Hepatocyte (in vitro differentiated cells): ENCODE measurements at regions not wholly inside any gene's neighbourhood (a gene's known extent, or its start where the extent isn't known, plus 50 kb on each side); places are given as distances from the start of the nearest gene placed in this dataset.

Experiments used
- DNase-seq: peaks from one replicate; pipeline ENCODE4 v3.0.0-alpha.2; 2016; ENCODE audit warnings: low spot score
- H2AFZ ChIP-seq: fragments of 200-600 bp; sonication (generic); 2 replicates; pipeline ENCODE4 v1.6.0; 2016; ENCODE audit warnings: antibody characterized with exemption, mild to moderate bottlenecking
- H3K27ac ChIP-seq: fragments of 200-600 bp; sonication (generic); 2 replicates; pipeline ENCODE4 v1.5.1; 2016; ENCODE audit warnings: mild to moderate bottlenecking
- H3K27me3 ChIP-seq: fragments of 200-600 bp; sonication (generic); 2 replicates; pipeline ENCODE4 v1.6.1; 2016
- H3K36me3 ChIP-seq: fragments of 200-600 bp; sonication (generic); replicated peaks from 2 replicates; pipeline ENCODE4 v1.5.1; 2016; ENCODE audit warnings: low read depth; ENCODE audit not compliant: insufficient read depth
- H3K4me1 ChIP-seq: fragments of 200-600 bp; sonication (generic); 2 replicates; pipeline ENCODE4 v1.5.1; 2016; ENCODE audit warnings: mild to moderate bottlenecking, moderate library complexity; ENCODE audit not compliant: insufficient read depth
- H3K4me2 ChIP-seq: fragments of 200-600 bp; sonication (generic); 2 replicates; pipeline ENCODE4 v1.6.0; 2016
- H3K4me3 ChIP-seq: fragments of 200-600 bp; sonication (generic); 2 replicates; pipeline ENCODE4 v1.5.1; 2016; ENCODE audit warnings: mild to moderate bottlenecking
- H3K79me2 ChIP-seq: fragments of 200-600 bp; sonication (generic); 2 replicates; pipeline ENCODE4 v1.6.0; 2017; ENCODE audit warnings: mild to moderate bottlenecking
- H3K9me2 ChIP-seq: fragments of 200-600 bp; sonication (generic); replicated peaks from 2 replicates; pipeline ENCODE4 v1.6.0; 2017; ENCODE audit warnings: mild to moderate bottlenecking; ENCODE audit not compliant: insufficient read depth
- H3K9me3 ChIP-seq: fragments of 200-600 bp; sonication (generic); 2 replicates; pipeline ENCODE4 v1.5.1; 2016; ENCODE audit warnings: low read depth, mild to moderate bottlenecking
- H4K20me1 ChIP-seq: fragments of 200-600 bp; sonication (generic); 2 replicates; pipeline ENCODE4 v1.6.0; 2016; ENCODE audit warnings: mild to moderate bottlenecking; ENCODE audit not compliant: insufficient read depth, poor library complexity, severe bottlenecking
- CTCF ChIP-seq: fragments of 200-600 bp; sonication (generic); IDR thresholded peaks from 2 replicates; pipeline ENCODE4 v1.5.1; 2016; ENCODE audit warnings: antibody characterized with exemption, mild to moderate bottlenecking; ENCODE audit not compliant: poor library complexity
- EZH2 ChIP-seq: fragments of 200-600 bp; sonication (generic); IDR thresholded peaks from 2 replicates; pipeline ENCODE4 v1.6.1; 2016; ENCODE audit warnings: antibody characterized with exemption, mild to moderate bottlenecking, borderline replicate concordance
- EZH2phosphoT487 ChIP-seq: fragments of 200-600 bp; sonication (generic); IDR thresholded peaks from one replicate; pipeline ENCODE4 v1.6.1; 2018; ENCODE audit warnings: antibody characterized with exemption, mild to moderate bottlenecking, low read depth, moderate library complexity; ENCODE audit not compliant: unreplicated experiment, severe bottlenecking
- WGBS: methylation state at CpG from one replicate; pipeline ENCODE4 v1.1.6; 2016; ENCODE audit warnings: low lambda C conversion rate; ENCODE audit errors: missing lambda C conversion rate; 5-methylcytosine and 5-hydroxymethylcytosine counted together

- TF ChIP-seq EZH2phosphoT487 (no peak), CTCF (no peak), EZH2 (no peak)
- Histone ChIP-seq H2AFZ (no peak overlapping the region), H4K20me1 (no peaks in the 10 kb centered on the region), H3K9me2 (no peaks in the 10 kb centered on the region), H3K27ac (no peak overlapping the region), H3K4me2 (no peak overlapping the region), H3K36me3 (no peaks in the 10 kb centered on the region), H3K4me3 (no peak overlapping the region), H3K9me3 (no peaks in the 10 kb centered on the region), H3K79me2 (no peaks in the 10 kb centered on the region), H3K4me1 (no peaks in the 10 kb centered on the region), H3K27me3 (no peaks in the 10 kb centered on the region)
- no peak for DNase-seq
- 57% methylated on average over 2 of the region's 2 CpGs for WGBS
These were observed 378.9 kb downstream of the DUSP10 start for GRCh38 chr1:221363039-221363438.

GRCh38 chr1:221366495-221367110 is 375.3 kb downstream of the DUSP10 start:
- no peaks in the 10 kb centered on the region for H4K20me1 ChIP-seq
- TF ChIP-seq CTCF (no peak), EZH2phosphoT487 (no peak), EZH2 (no peak)
- no peaks in the 10 kb centered on the region for H3K27me3 ChIP-seq
- no peak overlapping the region for H3K27ac ChIP-seq
- no peak for DNase-seq
- WGBS, result 46% methylated on average over 3 of the region's 3 CpGs
- no peaks in the 10 kb centered on the region for H3K9me2 ChIP-seq
- no peaks in the 10 kb centered on the region for H3K9me3 ChIP-seq
- H3K4me3 ChIP-seq, result no peak overlapping the region
- H3K36me3 ChIP-seq, result no peaks in the 10 kb centered on the region
- H3K4me1 ChIP-seq, result no peaks in the 10 kb centered on the region
- H2AFZ ChIP-seq, result no peak overlapping the region
- no peak overlapping the region for H3K4me2 ChIP-seq
- H3K79me2 ChIP-seq, result no peaks in the 10 kb centered on the region

GRCh38 chr1:221371705-221372104 is 370.2 kb downstream of the DUSP10 start:
- no peak overlapping the region for H3K27ac ChIP-seq
- no peak overlapping the region for H3K4me3 ChIP-seq
- H3K27me3 ChIP-seq, result no peaks in the 10 kb centered on the region
- TF ChIP-seq EZH2phosphoT487 (no peak), CTCF (no peak), EZH2 (no peak)
- H3K9me3 ChIP-seq, result no peaks in the 10 kb centered on the region
- H3K79me2 ChIP-seq, result no peaks in the 10 kb centered on the region
- no peak for DNase-seq
- H3K36me3 ChIP-seq, result no peaks in the 10 kb centered on the region
- no peak overlapping the region for H3K4me2 ChIP-seq
- no peaks in the 10 kb centered on the region for H4K20me1 ChIP-seq
- H2AFZ ChIP-seq, result no peak overlapping the region
- 61% methylated on average over 3 of the region's 3 CpGs for WGBS
- no peaks in the 10 kb centered on the region for H3K9me2 ChIP-seq
- H3K4me1 ChIP-seq, result no peaks in the 10 kb centered on the region

GRCh38 chr1:221373795-221374194 is 368.1 kb downstream of the DUSP10 start:
- no peaks in the 10 kb centered on the region for H3K36me3 ChIP-seq
- no peaks in the 10 kb centered on the region for H3K9me3 ChIP-seq
- no peak for TF ChIP-seq EZH2phosphoT487
- no peak overlapping the region for H3K27ac ChIP-seq
- H3K27me3 ChIP-seq, result no peaks in the 10 kb centered on the region
- no peaks in the 10 kb centered on the region for H3K4me1 ChIP-seq
- H3K4me2 ChIP-seq, result no peak overlapping the region
- H2AFZ ChIP-seq, result no peak overlapping the region
- H3K79me2 ChIP-seq, result no peaks in the 10 kb centered on the region
- H4K20me1 ChIP-seq, result no peaks in the 10 kb centered on the region
- no peaks in the 10 kb centered on the region for H3K9me2 ChIP-seq
- no peak for DNase-seq
- H3K4me3 ChIP-seq, result no peak overlapping the region
- 93% methylated on average over 1 of the region's 1 CpG for WGBS
